ENCODE measurements at regions not wholly inside any gene's neighbourhood (a gene's known extent, or its start where the extent isn't known, plus 50 kb on each side); places are given as distances from the start of the nearest gene placed in this dataset.
A peak's percentile ranks its signal among the peaks of the same experiment; 100 is the strongest.
"Not testable (repeated sequence)": the region's sequence is repeated elsewhere in the genome, so short reads cannot be mapped to it uniquely, and the experiment has no call there.

DNA sequence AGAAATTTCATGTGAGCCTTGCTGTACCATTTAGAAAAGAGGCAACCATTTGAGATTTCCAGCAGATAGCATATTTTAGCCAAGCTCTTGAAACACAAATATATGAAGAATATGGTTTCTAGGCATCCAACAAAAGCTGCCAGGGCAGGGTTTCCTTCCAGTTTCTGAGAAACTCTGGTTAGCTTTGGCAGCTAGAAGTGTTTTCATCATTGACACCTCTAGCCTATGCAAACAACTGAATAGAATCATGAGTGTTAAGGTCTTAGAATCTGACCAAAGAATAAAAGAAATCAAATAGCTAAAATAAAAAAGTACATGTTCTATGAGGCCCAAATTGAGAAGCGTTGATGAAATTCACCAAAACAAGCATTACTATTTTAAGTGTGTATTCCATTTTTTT is 188.1 kb downstream of the TMEM167A start:
- no peak for DNase-seq (ENCODE audit: low read depth)

DNA sequence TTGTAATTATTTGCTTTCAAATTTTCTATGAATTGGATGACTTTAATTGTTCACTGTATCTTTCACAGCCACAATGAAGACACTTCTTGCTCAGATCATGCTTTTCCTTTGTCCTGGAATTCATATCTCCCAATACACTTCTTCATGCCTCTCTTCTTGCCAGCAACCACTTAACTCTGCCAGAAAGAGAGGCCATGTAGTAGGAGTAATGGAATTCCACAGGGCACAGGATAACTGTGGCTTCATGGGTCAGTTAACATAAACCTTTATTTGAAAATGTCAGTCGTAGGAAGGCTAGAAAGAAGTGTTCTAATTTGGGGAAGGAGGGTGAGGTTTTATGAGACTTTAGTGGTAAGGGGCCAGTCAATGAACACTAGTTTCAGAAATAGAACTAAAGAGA is 190.3 kb downstream of the TMEM167A start:
- DNase-seq (ENCODE audit: low read depth) = no peak

DNA sequence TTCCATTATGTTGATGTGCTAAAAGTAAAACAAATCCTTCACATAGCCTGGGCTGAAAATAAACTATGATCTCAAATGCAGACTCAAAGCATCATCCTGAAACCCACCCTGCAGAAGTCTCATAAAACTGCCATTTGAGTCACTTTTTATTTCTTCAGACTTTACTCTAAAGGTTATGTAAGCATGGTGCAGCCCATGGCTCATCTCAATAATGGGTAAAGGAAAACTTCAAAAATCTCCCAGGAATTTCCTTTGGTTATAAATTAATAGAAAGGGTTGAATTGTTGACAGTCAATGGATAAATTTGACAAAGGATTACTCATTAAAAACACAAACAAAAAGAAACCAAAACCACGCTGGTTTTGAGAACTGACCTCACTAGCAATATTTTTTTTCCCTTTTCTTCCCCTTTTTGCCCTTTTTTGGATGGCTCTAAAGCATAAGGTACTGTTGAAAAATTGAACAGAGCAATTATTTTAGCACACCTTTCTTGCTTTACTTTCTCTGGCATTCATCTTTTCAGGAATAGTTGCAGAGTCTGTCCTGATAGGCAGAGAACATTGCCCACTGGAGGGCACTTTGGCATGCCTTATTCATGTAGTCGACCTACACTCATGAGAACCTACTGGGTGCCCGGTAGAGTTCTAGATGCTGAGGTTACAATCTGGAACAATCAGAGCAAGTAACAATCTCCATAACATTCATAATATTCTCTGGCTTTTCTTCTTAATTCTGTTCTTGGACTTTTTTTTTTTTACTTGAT is 191.4 kb downstream of the TMEM167A start:
- DNase-seq (ENCODE audit: low read depth) = peak; percentile 15

DNA sequence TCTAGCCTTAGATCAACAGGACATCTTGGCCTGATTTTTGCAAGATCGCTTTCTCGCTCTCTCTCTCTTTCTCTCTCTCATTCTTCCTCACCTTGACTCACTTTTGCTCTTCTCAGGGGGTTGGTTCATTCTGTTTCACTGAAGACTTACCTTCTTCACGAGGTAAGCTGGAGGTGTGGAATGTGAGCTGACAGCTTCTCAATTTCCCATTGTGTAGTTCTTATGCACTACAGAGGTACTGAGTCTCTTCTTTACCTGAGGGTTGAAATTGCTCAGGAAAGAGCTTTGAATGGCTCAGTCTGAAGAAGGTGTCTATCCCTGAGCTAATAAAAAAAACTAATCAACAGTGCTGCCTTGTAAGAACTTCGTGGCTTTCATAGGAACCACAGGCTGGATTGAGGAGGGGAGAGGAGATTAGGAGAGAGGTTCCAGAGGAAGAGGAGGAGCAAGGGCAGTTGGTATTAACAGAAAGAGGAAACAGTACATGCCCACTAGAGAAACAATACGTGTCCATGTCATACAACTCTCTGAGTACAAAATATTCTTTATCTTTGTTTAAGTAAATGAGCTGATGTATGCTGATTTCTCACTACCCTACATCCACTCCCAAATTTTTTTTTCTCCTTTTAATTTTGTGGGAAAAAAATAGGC is 192.2 kb downstream of the TMEM167A start:
- no peak for DNase-seq (ENCODE audit: low read depth)

DNA sequence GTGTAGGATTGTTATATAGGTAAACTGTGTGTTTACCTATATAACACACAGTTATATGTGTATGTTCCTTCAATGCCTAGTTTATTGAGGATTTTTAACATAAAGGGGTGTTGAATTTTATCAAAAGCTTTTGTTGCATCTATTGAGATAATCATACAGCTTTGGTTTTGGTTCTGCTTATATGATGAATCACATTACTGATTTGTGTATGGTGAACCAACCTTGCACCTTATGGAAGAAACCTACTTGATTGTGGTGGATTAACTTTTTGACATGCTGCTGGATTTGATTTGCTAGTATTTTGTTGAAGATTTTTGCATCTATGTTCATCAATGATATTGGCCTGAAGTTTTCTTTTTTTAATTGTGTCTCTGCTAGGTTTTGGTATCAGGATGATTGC is 194.9 kb downstream of the TMEM167A start:
- DNase-seq (ENCODE audit: low read depth) = no peak

DNA sequence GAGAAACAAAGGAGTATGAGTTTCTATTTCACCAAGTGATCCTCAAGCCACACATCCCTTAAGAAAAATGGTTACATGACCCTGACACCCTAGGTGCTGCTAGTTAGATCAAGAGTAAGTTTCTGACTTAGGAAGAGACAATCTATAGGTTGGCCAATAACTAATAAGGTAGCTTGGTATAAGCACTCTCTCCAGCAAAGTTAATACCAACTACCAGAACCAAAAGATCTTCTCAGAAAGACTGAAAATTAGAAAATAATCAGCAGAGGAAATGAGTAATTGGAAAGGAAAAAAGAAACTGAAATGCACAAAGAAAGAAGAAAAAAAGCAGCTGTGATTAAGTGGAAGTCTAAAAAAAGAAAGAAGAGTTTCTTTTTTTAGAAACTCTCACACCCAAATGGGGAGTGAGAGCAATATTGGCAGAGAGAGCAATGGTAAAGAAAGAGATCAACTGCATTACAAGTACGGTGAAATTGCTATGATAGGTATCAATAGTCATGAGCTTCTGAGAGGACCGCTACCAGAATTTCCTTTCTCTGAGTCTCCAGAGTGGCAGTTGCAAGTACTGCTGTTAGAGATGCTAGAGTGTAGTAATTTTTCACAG is 195.5 kb downstream of the TMEM167A start:
- DNase-seq (ENCODE audit: low read depth) = no peak

DNA sequence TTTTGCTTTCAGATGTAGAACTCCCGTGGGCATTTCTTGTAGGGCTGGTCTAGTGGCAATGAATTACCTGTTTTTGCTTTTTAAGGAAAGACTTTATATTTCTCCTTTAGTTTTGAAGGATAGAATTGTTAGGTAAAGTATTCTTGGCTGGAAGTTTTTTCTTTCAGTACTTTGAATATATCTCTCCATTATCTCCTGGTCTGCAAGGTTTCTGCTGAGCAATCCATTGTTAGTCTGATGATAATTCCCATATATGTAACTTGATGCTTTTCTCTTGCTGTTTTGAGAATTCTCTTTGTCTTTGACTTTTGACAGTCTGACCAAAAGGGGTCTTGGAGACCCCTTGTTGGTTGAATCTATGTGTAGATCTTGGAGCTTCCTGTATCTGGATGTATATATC is 198.1 kb downstream of the TMEM167A start:
- no peak for DNase-seq (ENCODE audit: low read depth)

DNA sequence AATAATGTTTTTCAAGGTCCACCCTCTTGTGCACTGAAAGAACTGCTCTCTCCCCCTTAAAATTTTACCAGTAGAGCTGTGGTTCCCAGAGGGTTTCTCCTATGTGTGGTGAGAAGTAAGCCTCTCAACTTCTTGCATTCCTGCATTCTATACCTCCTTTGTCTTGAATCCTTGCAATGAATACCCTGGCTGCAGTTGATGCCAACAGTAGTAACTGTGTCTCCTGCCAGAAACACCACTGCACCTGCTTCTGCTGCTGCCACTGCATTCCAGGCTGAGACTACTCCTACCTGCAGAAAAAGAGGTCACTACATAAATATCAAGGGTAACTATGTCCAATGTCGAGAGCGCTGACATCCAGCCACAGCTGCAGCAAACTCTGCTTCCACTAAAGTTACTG is 203.7 kb downstream of the TMEM167A start:
- DNase-seq (ENCODE audit: low read depth) = no peak

DNA sequence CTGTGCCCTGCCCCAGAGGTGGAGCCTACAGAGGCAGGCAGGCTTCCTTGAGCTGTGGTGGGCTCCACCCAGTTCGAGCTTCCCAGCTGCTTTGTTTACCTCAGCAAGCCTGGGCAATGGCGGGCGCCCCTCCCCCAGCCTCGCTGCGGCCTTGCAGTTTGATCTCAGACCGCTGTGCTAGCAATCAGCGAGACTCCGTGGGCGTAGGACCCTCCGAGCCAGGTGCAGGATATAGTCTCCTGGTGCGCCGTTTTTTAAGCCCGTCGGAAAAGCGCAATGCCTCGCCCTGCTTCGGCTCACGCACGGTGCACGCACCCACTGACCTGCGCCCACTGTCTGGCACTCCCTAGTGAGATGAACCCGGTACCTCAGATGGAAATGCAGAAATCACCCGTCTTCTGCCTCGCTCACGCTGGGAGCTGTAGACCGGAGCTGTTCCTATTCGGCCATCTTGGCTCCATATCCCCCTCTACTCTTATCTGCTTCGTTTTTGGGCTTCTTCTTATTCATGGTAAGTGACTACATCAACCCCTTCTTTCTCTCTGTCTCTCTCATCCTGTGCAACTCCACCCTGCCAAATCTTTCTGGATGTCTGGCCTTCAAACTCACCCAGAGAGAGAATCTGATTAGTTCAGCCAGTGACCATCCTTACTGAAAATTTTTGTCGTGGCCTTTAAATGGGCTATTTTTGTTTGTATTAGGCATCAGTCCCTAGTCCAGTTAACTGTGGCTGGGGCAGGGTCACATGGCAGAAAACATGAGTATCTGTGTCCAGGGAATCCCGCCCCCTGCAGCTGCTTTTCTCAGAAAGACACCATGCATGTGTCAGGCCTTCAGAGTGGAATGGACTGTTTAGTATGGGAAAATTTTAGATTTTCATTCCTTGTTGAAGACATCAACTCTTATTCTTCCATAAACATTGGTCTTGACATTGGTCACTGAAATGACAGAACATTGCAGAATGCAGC is 204.6 kb downstream of the TMEM167A start:
- not testable (repeated sequence) for DNase-seq (ENCODE audit: low read depth)

DNA sequence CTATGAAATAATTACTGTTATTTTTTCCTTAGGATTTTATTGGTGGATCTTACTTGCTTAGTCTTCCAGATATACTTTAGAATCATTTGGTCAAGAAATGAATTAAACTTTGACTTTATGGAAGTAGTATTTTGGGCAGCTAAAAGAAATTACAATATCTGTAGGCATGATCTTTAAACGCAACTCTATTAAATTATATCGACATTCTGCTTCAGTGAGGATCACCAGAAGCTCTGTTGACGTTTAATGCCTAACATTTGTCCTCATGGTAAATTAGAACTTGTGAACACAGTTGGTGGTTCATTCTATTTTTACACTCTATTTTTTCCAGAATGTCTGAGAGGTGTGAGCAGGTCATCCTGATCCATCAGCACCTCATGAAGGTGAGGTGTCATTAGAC is 211.6 kb downstream of the TMEM167A start:
- DNase-seq (ENCODE audit: low read depth) = no peak

DNA sequence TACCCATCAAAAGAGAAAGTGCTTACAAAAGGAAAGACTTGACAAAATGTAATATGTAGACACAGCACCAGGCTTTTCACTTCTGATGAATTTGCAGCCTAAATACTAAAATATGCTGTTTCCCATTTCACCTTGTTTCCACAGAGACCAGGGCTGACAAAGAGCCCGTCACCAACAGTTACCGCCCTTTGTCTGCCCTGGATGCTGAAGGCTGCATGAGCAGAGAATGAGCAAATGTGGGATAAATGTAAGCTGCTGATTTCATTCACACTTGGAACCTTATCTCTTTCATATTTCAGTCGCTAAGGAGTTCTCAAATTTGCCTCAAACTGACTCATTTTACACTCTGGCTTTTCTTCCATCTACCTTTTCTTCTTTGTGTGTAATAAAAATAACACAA is 213.9 kb downstream of the TMEM167A start:
- DNase-seq (ENCODE audit: low read depth) = no peak

DNA sequence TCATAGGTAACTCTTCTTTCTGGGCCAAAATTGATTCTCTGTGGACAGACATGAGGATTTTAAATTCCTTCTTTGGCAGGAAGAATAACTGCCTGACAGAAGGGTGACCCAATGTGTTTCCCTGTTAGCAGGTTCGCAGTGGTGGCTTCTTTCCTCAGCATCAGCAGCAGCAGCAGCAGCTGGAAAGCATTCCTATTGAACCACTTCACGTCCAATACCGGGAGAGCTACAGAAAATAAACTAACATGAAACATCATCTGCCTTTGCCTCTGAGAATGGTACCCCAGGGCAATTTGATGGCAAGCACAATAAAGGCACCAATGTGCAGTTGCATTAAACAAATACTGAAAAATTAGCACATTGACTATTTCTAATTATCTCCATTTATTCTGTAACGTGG is 214.5 kb downstream of the TMEM167A start:
- DNase-seq (ENCODE audit: low read depth) = no peak

DNA sequence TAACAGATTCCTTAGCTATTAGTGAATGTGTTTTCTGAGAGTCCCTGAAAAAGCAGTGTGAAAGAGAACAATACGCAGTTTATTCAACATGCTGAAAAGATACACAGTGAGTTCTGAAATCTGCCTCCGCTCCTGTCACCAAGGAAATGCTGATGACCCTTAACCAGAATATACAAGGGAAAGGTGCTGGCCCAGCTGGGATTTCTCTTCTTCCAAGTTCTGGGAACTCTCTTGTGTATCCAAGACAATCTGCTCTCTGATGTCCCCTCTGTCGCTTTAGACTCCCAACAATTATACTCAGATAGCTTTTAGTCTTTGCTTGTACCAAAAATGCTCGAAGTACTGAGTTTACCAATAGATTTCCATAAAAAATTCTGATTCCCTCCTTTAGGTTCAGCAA is 214.9 kb downstream of the TMEM167A start:
- DNase-seq (ENCODE audit: low read depth) = no peak

DNA sequence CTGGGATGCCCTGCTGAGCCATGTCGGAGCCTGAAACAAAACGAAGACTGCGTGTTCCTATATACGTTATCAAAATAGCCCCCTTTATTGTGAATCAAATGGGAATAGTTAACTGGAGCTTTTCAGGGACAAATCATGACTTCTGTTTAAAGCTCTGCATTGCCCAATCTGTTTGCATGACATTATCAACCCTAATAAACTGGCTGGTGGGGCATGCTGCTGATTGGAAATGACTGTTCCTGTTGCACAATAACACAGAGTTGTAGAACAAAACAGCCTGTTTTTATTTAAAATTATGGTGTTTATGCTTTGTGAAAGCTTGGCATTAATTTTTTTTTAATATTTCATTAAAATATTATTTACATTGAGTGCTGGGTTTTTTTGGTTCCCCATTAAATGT is 215.5 kb downstream of the TMEM167A start:
- no peak for DNase-seq (ENCODE audit: low read depth)

DNA sequence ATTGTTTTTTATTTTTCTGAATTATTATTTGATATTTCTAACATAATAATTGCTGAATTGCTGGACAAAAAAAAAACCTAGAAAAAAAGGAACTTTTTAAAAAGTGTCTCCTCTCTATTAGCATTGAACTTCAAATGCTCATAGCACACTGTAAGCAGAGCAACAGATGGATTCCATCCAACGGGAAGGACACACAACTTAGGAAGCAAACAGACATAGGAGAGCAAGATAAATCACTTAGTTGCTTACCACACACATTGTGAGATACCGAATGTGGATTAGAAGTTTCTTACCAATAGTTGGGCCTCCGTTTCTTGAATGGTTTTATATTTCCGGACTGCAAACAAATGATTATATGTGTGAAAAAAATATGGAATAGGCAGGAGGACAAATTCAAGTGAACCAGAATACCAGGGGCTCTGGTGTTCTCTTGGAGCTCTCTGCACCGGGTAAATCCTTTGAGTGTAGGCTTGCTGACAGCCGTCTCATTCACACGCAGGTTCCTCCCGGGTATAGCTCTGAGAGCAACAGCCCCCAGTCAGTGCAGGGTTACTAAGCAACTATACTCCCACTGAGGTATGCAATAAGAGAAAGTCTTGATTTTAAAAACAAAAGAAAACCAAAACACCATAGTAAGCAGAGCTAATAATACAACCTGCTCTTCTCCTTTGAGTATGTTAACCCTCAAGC is 217.6 kb downstream of the TMEM167A start:
- no peak for DNase-seq (ENCODE audit: low read depth)

DNA sequence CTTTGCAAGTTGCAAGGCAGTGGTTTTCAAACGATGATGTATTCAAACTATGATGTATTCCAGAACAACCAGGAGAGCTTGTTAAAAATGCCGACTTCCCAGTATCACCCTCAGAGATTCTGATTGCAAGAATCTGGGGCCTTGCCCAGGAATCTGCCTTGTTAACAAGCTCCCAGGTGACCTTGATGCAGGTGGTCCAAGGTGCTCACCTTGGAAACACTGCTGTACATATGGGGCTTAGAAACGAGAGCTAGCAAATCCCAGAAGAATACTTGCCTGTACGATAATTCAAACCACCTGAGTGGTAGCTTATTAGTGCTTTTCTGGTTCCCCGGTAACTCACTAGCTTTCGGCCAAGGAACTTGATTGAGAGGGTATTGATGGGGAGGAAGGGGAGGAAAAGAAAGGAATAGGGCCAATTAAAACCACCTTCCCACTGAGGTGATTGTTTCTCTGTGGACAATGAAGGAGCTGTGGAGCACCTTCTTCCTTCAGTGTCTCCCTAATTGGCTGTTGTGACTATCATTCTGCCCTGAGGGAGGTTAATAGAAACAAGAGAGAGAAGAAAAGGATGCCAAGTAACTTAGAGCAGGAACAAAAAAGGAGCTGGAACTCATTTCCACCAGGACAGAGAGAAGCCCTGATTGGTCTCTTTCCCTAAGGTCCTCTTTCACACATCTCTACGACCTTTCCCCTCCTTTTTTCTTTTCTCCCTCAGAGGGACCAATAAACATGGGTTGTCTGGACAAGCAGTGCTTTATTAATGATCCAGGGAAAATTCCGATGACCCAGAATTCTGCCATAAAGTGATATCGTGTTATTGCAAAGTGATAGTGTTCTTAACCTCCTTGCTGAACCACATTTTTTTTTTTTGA is 218.8 kb downstream of the TMEM167A start:
- no peak for DNase-seq (ENCODE audit: low read depth)

DNA sequence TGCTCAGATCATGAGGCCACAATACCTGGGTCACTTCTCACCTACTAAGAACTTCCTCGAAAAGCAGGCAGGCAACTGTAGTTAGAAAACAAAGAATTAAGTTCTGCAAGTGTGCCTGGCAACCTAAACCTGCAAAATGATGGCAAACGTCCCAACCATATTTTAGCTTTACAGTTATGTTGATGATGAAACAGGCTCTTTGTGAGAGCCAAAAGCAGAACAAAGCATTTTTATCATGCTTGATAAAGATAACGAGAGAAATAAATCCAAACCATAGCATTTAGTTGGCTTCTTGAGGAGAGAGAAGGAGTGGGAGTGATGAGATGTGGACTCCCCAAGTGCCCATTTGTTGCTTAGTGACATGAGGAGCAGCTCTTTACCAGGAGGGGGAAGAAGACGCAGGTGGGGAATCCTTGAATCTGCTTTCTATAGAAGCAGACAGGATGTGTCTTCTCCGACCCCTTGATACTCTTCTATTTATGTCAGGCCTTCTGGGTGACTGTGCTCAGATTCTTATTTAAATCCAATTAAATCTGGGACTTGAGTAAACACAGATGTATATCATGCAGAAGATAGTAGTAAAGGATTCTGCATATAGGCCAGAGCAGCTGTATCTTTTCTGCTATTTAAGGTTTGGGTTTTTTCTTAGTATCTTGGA is 221.2 kb downstream of the TMEM167A start:
- no peak for DNase-seq (ENCODE audit: low read depth)

DNA sequence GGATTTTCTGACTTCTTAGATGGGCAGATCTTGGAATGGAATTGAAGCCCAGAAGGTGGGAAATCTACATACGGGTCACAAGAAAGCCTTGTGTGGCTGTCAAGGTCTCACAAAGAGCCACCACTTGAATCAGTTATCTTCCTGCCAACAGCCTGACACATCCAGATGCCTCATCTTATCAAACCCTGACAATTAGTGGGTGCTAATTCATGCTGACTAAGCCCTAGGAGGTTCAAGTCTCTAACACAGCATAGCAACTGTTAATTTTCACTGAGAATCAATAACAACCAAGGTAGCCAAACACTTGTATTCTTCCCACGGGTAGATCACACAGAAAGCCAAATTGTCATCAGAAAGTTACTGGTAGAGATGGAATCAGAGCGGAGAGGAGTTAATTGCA is 222.2 kb downstream of the TMEM167A start:
- DNase-seq (ENCODE audit: low read depth) = no peak

DNA sequence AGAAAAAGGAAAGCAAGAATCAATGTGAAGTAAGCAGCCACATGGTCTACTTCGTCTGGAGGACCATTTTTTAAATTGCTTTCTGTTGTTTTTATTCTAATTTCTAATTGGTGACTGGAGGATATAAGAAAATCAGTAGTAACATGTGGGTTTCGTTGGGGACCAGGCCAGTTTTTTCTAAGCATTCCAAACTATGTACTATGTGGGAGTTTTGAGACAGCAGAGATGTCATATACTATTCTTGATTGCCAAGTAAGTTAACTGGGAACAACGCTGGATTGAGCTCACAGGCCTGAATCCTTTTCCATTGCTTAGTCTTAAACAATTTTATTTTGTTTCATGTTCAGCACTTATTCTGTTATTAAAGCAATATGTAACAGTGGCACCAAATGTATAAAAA is 225.7 kb downstream of the TMEM167A start:
- DNase-seq (ENCODE audit: low read depth) = no peak

DNA sequence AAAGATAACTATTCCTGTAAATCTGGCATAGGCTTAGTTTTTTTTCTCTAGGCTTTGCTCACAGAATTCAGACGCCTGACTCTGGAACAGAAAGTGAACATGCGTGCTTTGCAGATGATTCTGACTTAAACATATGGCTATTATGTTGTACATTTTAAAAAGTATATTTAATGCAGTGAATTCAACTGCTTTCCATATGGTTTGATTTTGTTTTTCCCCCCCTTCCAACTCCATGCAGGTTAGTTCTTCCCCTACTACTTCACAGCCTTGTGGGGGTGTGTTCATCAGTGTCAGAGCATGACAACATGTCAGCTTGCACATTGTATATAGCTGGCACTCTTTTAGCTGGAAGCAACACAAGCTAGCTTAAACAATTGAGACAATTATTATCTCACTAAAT is 226.8 kb downstream of the TMEM167A start:
- DNase-seq (ENCODE audit: low read depth) = no peak

Data from ELR (cell line).